Calu3 (cell line): ENCODE measurements at regions not wholly inside any gene's neighbourhood (a gene's known extent, or its start where the extent isn't known, plus 50 kb on each side); places are given as distances from the start of the nearest gene placed in this dataset.

Experiments
- BruUV-seq: library from RNA; stranded (reverse); fragments of 400-500 nt; replicated peaks from 2 replicates; lab custom pipeline; 2021; lab: Mats Ljungman, UMichigan
- CTCF ChIA-PET: fragments of 300-600 bp; sonication (Branson Sonifier 250); formaldehyde crosslinking; loops from one replicate; lab custom pipeline; 2022; ENCODE audit warnings: antibody characterized with exemption; lab: Charles Lee
- DNase-seq: peaks from one replicate; pipeline ENCODE4 v3.0.0; 2022
- H3K27ac Mint-ChIP-seq: one replicate; pipeline ENCODE4 v1.8.0; 2022; ENCODE audit warnings: mixed read lengths; ENCODE audit not compliant: unreplicated experiment
- H3K27me3 Mint-ChIP-seq: one replicate; pipeline ENCODE4 v1.8.0; 2022; ENCODE audit warnings: mixed read lengths; ENCODE audit not compliant: unreplicated experiment
- H3K36me3 Mint-ChIP-seq: one replicate; pipeline ENCODE4 v1.8.0; 2022; ENCODE audit warnings: mild to moderate bottlenecking, moderate library complexity, mixed read lengths; ENCODE audit not compliant: insufficient read depth, unreplicated experiment
- H3K4me1 Mint-ChIP-seq: one replicate; pipeline ENCODE4 v1.8.0; 2022; ENCODE audit warnings: mild to moderate bottlenecking, low read depth, mixed read lengths; ENCODE audit not compliant: unreplicated experiment
- H3K4me3 Mint-ChIP-seq: one replicate; pipeline ENCODE4 v1.8.0; 2022; ENCODE audit warnings: mild to moderate bottlenecking, low read depth, moderate library complexity, mixed read lengths; ENCODE audit not compliant: unreplicated experiment
- H3K9me3 Mint-ChIP-seq: one replicate; pipeline ENCODE4 v1.8.0; 2022; ENCODE audit warnings: low read depth, mixed read lengths; ENCODE audit not compliant: unreplicated experiment
- intact Hi-C: fragments of 100-400 bp; cut with micrococcal nuclease; formaldehyde crosslinking; loops from one replicate; pipeline ENCODE4 v1.10.0; 2022; ENCODE audit not compliant: unreplicated experiment
- TF ChIP-seq, protein P1 (sequence below): fragments of 200-600 bp; IDR thresholded peaks from one replicate; pipeline ENCODE4 v1.8.0; 2022; ENCODE audit warnings: antibody characterized with exemption; ENCODE audit not compliant: unreplicated experiment

DNA sequence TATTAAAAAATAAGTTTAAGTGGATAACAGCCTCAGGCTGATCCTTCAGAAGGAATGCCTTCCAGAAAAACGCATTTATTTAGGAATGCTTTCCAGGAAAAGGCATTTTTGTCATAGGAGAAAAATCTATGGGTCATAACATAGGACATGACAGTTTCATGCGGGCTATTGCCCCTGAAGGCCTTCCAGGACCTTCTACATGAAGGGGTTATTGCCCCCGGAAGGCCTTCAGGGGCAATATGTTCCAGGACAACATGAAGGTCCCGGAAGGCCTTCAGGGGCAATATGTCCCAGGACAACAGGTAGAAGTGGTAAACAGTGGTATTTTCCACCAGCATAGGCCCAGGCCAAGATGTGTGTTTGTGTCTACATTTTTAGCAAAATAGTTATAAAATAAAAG is 191.3 kb upstream of the RASA1 start:
- no peak for DNase-seq
- Mint-ChIP-seq H3K9me3 (no peaks in the 10 kb centered on the region), H3K27me3 (no peaks in the 10 kb centered on the region), H3K36me3 (peaks cover 20% of the 10 kb centered on the region), H3K27ac (peak overlapping the region; percentile 100), H3K4me1 (peaks cover 58% of the 10 kb centered on the region), H3K4me3 (no peak overlapping the region)
- TF ChIP-seq, protein P1, sequence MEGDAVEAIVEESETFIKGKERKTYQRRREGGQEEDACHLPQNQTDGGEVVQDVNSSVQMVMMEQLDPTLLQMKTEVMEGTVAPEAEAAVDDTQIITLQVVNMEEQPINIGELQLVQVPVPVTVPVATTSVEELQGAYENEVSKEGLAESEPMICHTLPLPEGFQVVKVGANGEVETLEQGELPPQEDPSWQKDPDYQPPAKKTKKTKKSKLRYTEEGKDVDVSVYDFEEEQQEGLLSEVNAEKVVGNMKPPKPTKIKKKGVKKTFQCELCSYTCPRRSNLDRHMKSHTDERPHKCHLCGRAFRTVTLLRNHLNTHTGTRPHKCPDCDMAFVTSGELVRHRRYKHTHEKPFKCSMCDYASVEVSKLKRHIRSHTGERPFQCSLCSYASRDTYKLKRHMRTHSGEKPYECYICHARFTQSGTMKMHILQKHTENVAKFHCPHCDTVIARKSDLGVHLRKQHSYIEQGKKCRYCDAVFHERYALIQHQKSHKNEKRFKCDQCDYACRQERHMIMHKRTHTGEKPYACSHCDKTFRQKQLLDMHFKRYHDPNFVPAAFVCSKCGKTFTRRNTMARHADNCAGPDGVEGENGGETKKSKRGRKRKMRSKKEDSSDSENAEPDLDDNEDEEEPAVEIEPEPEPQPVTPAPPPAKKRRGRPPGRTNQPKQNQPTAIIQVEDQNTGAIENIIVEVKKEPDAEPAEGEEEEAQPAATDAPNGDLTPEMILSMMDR = no peak
- intact Hi-C loops = no loop called here
- CTCF ChIA-PET = interaction anchor here (1.0 to 1.2 kb wide), 3 partner anchors 21 to 51 kb away, joined by 3 to 5 read pairs (median 3); no protein-coding TSS in a partner anchor
- BruUV-seq = no TSS peak

DNA sequence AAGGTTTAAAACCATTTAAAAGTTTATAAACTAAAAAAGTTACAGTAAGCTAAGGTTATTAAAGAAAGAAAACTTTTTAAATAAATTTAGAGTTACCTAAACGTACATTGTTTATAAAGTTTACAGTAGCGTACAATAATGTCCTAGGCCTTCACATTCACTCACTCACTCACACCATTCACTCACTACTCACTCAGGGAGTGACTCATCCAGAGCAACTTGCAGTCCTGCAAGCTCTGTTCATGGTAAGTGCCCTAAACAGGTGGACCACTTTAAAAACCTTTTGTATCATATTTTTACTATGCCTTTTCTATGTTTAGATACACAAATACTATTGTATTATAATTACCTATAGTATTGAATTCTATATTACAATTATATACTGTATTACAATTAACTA is 190.8 kb upstream of the RASA1 start:
- DNase-seq = peak; percentile 46

GRCh38 chr5:87079219-87079618 is 188.5 kb upstream of the RASA1 start:
- no TSS peak for BruUV-seq
- no peak for DNase-seq

More for the DNA sequence above, 190.8 kb upstream of the RASA1 start:
- TF ChIP-seq, protein P1 = no peak
- Mint-ChIP-seq H3K27ac (peak overlapping the region; percentile 100), H3K27me3 (no peaks in the 10 kb centered on the region), H3K4me3 (no peak overlapping the region), H3K4me1 (peaks cover 60% of the 10 kb centered on the region), H3K9me3 (no peaks in the 10 kb centered on the region), H3K36me3 (peaks cover 20% of the 10 kb centered on the region)
- BruUV-seq = no TSS peak
- CTCF ChIA-PET = interaction anchor here (1.0 to 1.2 kb wide), 3 partner anchors 20 to 50 kb away, joined by 3 to 5 read pairs (median 3); no protein-coding TSS in a partner anchor
- intact Hi-C loops = no loop called here

GRCh38 chr5:87081016-87081415 is 186.7 kb upstream of the RASA1 start:
- TF ChIP-seq, protein P1 = no peak
- BruUV-seq = no TSS peak
- CTCF ChIA-PET = no interaction called here
- Mint-ChIP-seq H3K4me3 (no peak overlapping the region), H3K4me1 (peaks cover 32% of the 10 kb centered on the region), H3K9me3 (peaks cover 6% of the 10 kb centered on the region), H3K27me3 (no peaks in the 10 kb centered on the region), H3K27ac (peak overlapping the region; percentile 53), H3K36me3 (peaks cover 4% of the 10 kb centered on the region)
- intact Hi-C loops = loop anchor here (2.0 kb wide), 1 partner anchor 18 kb away; no protein-coding TSS in a partner anchor
- DNase-seq = no peak

More at GRCh38 chr5:87079219-87079618, 188.5 kb upstream of the RASA1 start:
- TF ChIP-seq, protein P1 = no peak
- intact Hi-C loops = no loop called here
- H3K4me1 Mint-ChIP-seq = peaks cover 50% of the 10 kb centered on the region
- H3K27me3 Mint-ChIP-seq = no peaks in the 10 kb centered on the region
- peak overlapping the region; percentile 28 for H3K27ac Mint-ChIP-seq
- no peak overlapping the region for H3K4me3 Mint-ChIP-seq
- H3K36me3 Mint-ChIP-seq = peaks cover 17% of the 10 kb centered on the region
- CTCF ChIA-PET = interaction anchor here (0.7 kb wide), 2 partner anchors 38 to 190 kb away, joined by 4 to 5 read pairs; no protein-coding TSS in a partner anchor
- no peaks in the 10 kb centered on the region for H3K9me3 Mint-ChIP-seq
